22Rv1 (cell line): ENCODE measurements at regions not wholly inside any gene's neighbourhood (a gene's known extent, or its start where the extent isn't known, plus 50 kb on each side); places are given as distances from the start of the nearest gene placed in this dataset.

ENCODE experiments used
- CTCF ChIP-seq: fragments of 450-650 bp; IDR thresholded peaks from 2 replicates; pipeline ENCODE4 v1.5.1; 2017; ENCODE audit warnings: mild to moderate bottlenecking
- ZFX ChIP-seq: fragments of 450-650 bp; IDR thresholded peaks from 2 replicates; pipeline ENCODE4 v1.6.1; 2017; ENCODE audit warnings: antibody characterized with exemption, borderline replicate concordance

GRCh38 chr9:27743490-27743889, 170.2 kb upstream of the C9orf72 start:
- TF ChIP-seq CTCF (no peak), ZFX (no peak)
